22Rv1 (cell line): ENCODE measurements at regions not wholly inside any gene's neighbourhood (a gene's known extent, or its start where the extent isn't known, plus 50 kb on each side); places are given as distances from the start of the nearest gene placed in this dataset.
"Not testable (repeated sequence)": the region's sequence is repeated elsewhere in the genome, so short reads cannot be mapped to it uniquely, and the experiment has no call there.

Experiments
- H3K27ac ChIP-seq: fragments of 450-650 bp; 2 replicates; pipeline ENCODE4 v1.5.1; 2017
- ZFX ChIP-seq: fragments of 450-650 bp; IDR thresholded peaks from 2 replicates; pipeline ENCODE4 v1.6.1; 2017; ENCODE audit warnings: antibody characterized with exemption, borderline replicate concordance
- TF ChIP-seq, protein P1 (sequence below): fragments of 450-650 bp; IDR thresholded peaks from 2 replicates; pipeline ENCODE4 v1.5.1; 2017; ENCODE audit warnings: mild to moderate bottlenecking

GRCh38 chr5:72705178-72705577 is 111.3 kb upstream of the TNPO1 start:
- no peak overlapping the region for H3K27ac ChIP-seq

DNA sequence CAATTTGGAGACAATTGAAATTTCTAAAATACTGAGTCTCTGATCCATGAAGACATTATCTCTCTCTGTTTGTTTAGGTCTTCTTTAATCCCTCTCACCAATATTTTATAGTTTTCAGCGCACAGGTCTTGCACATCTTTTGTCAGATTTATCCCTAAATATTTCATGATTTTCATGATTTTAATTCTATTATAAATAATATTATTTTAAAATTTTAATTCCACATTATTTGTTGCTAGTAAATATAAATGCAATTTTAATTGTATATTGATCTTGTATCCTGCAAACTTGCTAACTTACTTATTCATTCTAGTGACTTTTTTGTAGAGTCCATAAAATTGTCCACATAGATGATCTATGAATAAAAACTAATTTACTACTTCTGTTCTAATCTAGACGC is 112.6 kb upstream of the TNPO1 start:
- TF ChIP-seq ZFX = no peak
- TF ChIP-seq, protein P1, sequence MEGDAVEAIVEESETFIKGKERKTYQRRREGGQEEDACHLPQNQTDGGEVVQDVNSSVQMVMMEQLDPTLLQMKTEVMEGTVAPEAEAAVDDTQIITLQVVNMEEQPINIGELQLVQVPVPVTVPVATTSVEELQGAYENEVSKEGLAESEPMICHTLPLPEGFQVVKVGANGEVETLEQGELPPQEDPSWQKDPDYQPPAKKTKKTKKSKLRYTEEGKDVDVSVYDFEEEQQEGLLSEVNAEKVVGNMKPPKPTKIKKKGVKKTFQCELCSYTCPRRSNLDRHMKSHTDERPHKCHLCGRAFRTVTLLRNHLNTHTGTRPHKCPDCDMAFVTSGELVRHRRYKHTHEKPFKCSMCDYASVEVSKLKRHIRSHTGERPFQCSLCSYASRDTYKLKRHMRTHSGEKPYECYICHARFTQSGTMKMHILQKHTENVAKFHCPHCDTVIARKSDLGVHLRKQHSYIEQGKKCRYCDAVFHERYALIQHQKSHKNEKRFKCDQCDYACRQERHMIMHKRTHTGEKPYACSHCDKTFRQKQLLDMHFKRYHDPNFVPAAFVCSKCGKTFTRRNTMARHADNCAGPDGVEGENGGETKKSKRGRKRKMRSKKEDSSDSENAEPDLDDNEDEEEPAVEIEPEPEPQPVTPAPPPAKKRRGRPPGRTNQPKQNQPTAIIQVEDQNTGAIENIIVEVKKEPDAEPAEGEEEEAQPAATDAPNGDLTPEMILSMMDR = no peak

More at GRCh38 chr5:72705178-72705577, 111.3 kb upstream of the TNPO1 start:
- no peak for TF ChIP-seq ZFX
- TF ChIP-seq, protein P1 = no peak

GRCh38 chr5:72702881-72703434 is 113.5 kb upstream of the TNPO1 start:
- H3K27ac ChIP-seq = no peak overlapping the region
- TF ChIP-seq, protein P1 = no peak
- no peak for TF ChIP-seq ZFX

More for the DNA sequence above, 112.6 kb upstream of the TNPO1 start:
- H3K27ac ChIP-seq = no peak overlapping the region

GRCh38 chr5:72702105-72702504 is 114.4 kb upstream of the TNPO1 start:
- not testable (repeated sequence) for H3K27ac ChIP-seq

- TF ChIP-seq ZFX = no peak
- TF ChIP-seq, protein P1 = no peak
Observed at GRCh38 chr5:72698481-72698880, 118.0 kb upstream of the TNPO1 start.

GRCh38 chr5:72697622-72698021 is 118.8 kb upstream of the TNPO1 start:
- no peak overlapping the region for H3K27ac ChIP-seq
- TF ChIP-seq, protein P1 = no peak
- no peak for TF ChIP-seq ZFX

More at GRCh38 chr5:72698481-72698880, 118.0 kb upstream of the TNPO1 start:
- H3K27ac ChIP-seq = no peak overlapping the region

DNA sequence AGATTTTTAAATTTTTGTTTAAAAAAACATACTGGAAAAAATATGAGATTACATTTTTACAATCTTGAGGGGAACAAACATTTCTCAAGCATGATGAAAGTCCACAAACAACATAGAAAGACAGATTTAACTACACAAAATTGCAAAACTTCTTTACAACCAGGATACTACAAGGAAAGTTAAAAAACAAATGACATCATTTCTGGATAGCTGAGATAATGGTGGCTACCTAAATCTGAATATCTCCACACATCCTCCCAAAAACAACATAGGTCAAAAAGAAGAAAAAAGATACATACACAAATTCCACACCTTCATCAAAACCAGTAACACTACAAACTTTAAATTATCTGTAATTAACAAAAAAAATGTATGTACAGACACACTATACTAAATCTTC is 120.8 kb upstream of the TNPO1 start:
- no peak overlapping the region for H3K27ac ChIP-seq
- TF ChIP-seq ZFX = no peak
- TF ChIP-seq, protein P1 = no peak

GRCh38 chr5:72694856-72695255 is 121.6 kb upstream of the TNPO1 start:
- TF ChIP-seq, protein P1 = no peak
- no peak for TF ChIP-seq ZFX
- no peak overlapping the region for H3K27ac ChIP-seq
